SIG-M5 treated with dmso at 0.1 percent for 504 hours (cell line): ENCODE measurements at regions not wholly inside any gene's neighbourhood (a gene's known extent, or its start where the extent isn't known, plus 50 kb on each side); places are given as distances from the start of the nearest gene placed in this dataset.
"Not testable (repeated sequence)": the region's sequence is repeated elsewhere in the genome, so short reads cannot be mapped to it uniquely, and the experiment has no call there.

Source experiments
- DNase-seq: peaks from one replicate; lab custom pipeline; 2025; ENCODE audit not compliant: unreplicated experiment; lab: John Stamatoyannopoulos, UW

DNA sequence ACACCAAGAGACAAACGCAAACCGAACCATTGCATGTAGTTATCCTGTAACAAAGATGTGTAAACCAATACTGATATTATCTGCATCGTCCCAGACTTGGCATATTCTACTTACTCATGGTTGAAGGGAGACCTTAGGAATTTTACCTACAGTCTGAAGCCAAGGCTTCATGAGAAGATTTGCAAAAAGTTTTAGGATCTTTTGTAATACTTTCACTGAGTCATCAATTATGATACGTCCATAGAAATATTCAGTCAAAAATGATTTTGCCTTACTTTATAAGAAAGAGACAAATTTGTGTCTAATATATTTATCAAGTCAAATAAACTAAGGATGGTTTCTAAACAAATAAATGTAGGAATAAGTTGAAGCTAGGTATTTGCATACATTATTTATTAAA, 1176.1 kb upstream of the ADGRL2 start:
- no peak for DNase-seq

DNA sequence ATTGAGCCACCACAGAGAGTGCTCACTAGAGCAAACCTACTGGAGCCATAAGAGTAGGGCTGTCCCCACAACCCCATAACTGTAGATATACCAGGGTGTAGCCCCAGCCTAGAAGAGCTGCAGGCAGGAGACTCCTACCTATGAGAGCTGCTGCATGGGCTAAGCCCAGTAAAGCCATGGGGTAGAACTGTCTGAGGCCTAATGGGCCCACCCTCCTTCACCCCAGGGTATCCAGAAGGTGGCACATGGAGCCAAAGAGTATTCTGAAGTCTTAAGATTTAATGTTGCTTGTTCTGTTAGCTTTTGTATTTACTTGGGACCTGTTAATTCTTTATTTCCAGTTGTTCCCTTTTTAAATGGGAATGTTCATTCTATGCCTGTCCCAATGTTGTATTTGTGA, 1193.7 kb upstream of the ADGRL2 start:
- no peak for DNase-seq

DNA sequence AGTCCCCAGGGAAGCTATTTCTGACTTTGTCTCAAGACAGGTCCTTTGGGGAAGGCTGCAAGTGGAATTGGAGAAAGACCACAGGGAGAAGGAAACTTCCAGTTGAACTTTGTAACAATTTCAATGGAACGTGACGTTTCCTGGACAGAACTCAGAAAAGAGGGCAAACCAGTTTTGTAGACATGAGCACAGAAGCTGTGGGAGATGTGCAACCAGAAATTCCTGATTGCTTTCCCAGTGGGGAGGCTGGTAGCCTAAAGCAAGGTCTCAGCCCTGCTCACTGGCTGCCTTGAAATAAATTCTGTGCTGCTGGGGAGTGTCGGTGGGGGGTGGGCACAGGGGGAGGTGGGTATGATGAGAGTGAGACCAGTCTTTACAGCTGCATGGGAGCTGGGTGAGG, 1206.7 kb upstream of the ADGRL2 start:
- DNase-seq = peak; percentile 44

DNA sequence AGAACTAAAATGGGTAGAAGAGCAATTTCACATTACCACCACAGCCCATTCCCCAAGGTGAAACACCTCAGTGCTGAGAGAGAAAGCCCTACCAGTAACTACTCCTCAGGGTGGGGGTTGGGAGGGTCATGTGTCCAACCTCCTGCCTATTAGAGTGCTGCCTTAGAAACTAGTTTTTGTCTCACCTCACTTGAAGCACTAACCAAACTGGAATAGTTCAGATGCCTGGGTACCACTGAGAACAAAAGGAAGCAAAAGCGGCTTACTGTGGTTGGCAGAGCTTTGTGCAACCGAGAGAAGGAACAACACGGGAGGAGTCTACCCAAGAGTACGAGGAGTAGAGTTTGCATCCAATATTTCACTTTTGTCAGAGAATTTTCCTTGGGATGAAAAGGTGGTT, 1207.5 kb upstream of the ADGRL2 start:
- no peak for DNase-seq

DNA sequence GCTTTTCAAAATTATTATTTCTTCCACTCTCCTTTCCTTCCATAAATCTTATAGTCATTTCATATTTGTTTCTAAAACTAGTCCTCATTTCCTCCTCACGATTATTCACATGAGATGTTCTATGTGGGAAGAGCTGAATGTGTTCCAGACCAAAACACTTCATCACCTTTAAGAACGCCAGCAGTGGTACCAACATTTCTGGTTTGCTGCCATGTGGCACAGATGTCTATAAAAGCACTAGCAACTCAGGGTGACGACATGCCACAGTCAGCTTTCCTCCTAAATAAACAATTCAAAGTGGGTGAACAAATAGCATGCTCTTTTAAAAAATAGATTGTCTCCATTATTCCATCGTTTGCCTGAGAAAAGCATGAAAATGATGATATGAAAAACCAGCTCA, 1217.8 kb upstream of the ADGRL2 start:
- DNase-seq = no peak

DNA sequence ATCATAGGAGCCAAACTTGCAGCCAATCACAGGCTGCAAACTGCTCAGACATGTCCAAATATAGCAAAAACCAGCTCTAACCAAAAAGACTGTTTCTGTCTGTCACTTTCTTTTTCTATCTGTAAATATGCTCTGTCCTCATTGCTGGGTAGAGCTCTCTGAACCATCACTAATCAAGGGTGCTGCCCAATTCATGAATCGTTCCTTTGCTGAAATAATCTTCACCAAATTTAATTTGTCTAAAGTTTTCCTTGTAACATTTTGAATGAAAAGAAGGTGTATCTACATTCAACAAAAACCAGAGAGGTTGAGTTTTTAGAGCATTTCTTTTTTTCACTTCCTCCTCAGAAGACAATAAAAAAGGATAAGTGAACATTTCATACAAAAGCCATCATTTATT, 1221.7 kb upstream of the ADGRL2 start:
- no peak for DNase-seq

DNA sequence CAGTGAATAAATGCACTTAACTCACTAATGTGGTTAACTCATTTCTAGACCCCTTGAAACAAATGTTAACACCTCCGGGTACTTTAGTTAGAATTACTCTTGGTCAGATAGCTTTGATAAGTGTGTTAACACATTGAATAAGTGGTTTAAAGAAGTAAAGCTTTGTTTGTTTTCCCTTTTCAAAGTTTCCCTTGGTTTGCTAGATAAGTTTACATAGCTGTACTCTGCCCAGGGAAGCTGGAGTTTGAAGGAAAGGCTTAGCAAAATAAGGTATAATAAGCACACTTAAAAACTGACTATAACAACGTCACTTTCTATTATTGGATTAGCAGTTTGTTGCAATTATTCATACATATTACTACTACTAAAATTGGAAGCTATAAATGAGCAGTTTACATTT, 1233.9 kb upstream of the ADGRL2 start:
- no peak for DNase-seq

DNA sequence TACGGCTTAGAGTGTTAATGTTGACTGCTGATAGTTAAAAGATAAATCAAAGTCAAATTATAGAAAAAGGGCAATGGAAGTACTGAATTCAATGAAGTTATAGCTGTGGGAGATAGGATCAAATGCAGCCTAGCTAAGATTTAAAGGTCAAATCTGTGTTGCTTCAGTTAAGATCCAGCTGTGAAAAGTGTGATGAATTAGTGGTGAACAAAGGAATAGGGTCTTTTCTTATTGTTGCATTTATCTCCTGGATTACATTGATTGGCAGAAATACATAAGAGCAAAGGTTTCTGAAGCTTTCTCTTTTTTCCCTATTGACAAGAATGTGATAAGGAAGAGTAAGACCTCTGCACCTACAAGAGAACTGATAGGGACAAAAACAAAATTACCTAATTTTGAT, 1234.6 kb upstream of the ADGRL2 start:
- DNase-seq = no peak

DNA sequence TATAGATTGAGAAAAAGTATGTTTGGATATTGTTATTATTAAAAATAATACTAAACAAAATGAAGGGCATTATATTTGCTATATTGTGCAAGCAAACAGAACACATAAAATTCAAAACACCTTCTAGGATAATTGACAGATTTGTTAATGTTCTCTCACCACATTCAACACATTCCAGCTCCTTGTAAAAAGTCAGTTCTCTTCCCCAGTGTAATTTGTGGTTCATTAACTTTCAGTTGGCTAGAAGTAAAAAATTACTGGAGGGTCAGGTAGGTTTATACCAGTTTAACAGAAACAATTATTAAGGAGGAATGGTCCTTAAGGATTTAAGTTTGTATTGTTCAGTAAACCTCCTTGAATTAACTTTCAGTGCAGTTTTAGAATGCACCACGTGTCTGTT, 1235.3 kb upstream of the ADGRL2 start:
- no peak for DNase-seq

DNA sequence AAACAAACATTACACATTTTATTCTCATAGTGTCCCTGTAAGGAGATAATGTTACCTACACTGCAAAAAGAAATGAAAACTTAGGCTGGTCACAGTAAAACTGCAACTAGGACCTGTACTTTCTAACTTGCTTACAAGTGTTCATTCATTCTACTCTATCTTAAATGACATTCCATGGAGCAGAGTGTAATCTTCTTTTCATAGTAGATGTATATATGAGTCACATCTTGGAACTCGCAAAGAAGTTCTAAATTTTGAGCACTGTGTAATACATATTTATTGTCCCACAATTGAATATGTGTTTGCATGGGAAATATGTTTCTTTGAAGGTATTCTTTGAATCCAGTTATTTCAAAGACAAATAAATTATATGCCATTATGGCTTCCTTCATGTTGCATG, 1258.5 kb upstream of the ADGRL2 start:
- no peak for DNase-seq

DNA sequence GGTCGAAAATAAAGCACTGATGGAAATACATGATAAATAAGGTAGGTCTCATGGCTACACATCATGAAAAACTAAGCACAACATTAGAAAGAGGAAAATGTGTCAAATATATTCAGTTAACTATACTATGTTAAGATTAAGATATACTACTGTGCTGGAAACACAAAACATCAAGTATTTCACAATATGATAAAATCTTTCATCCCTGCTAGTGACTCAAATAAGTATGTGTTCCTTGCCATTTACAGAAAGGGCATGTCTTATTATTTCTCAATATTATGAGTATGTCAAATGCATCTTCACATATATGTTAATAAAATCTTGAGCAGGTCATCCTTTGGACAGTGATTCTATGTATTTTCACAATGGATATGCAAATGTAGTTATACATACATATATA, 1260.1 kb upstream of the ADGRL2 start:
- no peak for DNase-seq

DNA sequence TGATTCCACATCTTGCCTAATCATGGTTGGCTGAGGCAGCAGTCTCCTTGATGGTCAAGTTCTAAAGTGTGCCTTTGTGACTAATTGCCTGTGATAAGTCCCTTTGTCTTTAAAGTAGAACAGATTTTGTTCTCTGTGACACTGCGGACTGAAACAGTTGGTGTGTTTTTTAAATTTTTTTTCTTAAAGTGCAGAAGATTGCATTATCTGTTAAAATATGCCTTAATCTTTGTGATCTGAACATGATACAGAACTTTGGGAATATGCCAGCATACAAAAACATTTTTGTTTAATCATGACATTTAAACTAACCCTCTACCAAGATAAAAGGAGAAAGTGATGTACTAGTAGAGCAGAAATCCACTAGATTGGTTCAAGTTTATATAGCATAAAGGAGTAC, 1260.6 kb upstream of the ADGRL2 start:
- DNase-seq = no peak

DNA sequence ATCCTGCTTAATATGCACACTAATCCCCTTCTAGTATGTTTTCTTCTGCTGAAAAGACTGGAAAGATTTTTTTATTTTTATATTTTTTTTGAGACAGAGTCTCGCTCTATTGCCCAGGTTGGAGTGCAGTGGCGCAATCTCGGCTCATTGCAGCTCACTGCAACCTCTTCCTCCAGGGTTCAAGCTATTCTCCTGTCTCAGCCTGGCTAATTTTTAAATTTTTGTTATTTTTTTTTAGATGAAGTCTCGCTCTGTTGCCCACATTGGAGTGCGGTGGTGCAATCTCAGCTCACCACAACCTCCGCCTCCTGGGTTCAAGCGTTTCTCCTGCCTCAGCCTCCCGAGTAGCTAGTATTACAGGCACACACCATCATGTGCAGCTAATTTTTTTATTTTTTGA, 1261.4 kb upstream of the ADGRL2 start:
- not testable (repeated sequence) for DNase-seq

DNA sequence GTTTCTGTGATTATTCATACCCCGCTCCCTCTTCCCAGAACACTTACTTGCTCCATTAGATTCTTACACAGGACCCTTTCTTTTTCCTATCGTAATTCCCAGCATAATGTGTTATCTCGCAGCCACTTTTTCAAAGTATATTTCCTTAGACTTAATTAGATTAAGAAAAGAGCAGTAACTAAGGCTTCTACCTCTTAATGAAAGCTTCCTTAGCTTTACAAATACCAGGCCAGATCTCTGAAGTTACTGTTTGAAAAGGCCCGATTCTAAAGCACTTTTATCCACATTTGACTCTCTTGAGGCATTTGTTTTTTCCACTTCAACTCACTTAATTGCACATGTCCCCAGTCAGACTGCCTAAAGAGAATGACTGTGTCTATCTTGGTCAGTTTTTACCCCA, 1264.3 kb upstream of the ADGRL2 start:
- no peak for DNase-seq

DNA sequence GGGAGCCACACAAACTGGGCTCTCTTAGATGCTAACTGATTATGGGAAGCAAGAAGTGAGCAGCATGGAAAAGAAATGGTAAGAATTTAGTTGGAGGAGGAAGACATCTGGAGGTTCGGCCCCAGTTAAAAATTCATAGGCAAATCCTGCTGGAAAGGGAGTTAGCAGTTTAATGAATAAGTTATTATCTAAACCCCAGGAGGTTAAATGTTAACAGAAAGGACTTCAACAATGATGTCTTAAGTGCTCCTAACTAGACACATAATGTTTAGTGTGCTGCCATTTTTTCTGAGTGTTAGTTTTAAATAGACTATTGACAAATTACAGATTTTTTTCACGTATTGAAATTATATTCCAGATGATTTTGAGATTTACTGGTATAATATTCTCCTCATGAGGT, 1265.3 kb upstream of the ADGRL2 start:
- no peak for DNase-seq

DNA sequence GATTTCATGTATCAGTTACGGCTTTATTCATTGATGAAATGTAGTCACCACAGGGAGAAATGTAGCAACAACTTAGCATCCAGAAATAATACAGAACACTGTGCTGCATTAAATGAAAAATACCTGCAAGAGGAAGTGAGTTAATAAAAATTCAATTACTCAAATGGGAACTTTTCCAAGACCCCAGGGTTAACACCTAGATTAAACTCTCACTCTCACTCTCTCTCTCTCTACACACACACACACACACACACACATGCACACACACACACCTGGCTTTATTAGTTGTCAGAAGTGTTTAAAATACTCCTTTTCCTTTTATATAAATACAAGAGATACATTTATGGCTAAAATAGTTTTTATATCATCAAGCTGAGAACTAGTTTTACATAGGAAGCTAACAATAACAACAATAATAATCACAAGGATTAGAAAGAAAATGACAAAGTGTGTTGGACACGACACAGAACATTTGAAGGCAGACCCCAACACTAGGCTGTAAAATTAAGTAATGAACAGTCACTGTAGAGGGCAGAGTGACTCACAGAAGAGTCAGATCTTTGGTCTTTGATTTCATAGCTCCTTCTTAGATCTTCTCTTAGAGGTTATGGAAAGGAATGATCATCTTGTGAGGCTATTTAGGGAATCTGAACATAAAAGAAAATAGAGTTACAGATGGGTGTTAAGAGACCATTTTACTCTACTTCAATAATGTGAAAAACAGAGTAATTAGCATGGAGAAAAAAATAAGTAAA, 1266.0 kb upstream of the ADGRL2 start:
- no peak for DNase-seq

DNA sequence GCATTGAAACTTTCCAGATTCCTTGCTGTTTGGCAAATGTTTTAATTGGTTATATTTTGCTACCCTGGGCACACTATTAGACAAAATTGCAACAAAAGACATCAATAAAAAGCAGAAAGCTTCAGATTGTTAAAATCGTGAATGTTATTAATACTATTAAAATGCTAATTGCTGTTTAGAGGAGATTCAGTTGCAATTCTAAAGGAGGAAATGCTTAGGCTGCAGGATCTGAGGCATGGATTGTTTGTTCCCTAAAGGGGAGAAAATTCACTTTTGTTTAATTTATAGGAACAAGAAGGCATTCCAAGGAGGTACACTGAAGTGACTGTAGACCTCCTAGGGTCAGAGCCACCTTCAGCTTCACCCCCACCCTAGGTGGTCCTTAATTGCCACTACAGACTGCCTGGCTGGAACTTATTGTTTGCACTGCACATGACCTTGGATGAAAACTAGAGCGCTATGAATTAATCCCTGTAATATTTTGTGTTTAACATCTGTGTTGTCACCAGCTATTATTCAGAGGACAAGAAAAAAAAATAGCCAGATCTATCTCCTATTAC, 1266.9 kb upstream of the ADGRL2 start:
- DNase-seq = no peak

DNA sequence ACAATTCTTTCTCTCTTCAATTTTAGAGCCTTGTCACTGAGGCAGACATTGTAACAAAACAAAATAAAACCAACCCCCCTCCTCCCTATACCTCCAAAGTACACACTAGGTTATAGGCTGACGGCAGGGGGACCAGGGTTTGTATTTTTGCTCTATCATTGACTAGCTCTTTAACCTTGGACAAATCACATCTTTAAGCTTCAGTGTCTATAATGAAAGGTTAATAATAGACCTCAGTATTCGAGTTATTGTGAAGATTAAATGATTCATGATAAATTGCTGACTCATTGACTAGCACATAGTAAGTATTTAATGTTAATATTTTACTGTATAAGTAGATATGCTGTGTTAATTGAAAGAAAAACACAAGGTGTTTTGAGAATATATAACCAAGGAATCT, 1267.6 kb upstream of the ADGRL2 start:
- DNase-seq = no peak

DNA sequence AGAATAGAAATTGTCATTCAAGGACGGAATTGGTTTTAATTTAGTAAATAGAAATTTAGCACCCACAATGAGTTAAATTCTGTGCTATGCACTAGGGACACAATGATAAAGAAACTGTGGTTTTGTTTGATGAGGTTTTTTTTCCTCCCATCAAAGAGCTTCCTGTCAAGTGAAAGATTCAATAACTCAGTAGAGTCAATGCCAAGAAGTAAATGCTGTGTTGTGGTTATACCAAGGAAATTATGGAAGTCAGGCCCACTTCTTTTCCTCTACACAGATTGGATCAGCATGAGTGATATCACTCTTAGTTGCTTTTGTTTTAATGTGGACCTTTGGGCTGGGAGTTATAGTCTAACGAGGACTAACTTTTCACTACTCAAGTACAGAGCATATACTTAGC, 1269.6 kb upstream of the ADGRL2 start:
- no peak for DNase-seq

DNA sequence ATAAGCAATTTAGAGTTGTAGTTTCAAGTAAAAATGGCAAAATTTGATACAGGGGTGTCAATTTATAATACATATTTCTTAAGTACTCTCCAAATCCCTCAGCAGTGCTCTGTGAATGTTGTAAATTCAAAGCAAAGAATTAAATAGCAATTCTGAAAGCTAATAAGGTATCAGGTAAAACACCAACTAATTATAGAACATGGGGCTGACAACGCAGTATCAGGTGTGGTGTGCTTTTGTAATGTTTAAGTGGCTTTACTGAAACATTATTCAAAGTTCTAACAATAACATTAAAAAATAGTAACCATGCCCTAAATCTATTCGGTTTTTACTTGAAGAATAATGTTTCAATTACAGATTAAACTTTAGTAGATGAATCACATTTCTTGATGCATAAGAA, 1271.2 kb upstream of the ADGRL2 start:
- no peak for DNase-seq

DNA sequence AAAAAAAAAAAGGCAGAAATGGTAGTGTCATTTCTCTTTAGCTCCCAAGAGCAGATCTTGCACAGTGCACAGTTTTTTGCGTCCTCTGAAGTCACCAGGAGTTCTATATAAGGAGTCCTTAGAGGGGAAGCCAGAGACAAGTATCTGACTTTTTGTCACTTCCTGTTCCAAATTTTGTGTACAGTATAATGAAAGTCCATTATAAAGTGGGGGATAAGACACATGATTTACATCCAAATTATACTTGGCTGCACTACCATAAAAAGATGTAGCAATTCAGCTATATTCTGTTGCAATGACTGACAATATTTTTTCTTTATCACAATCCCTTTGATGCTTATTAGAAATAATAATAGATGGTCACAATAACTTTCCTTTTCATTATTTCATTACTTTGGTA, 1276.9 kb upstream of the ADGRL2 start:
- no peak for DNase-seq

DNA sequence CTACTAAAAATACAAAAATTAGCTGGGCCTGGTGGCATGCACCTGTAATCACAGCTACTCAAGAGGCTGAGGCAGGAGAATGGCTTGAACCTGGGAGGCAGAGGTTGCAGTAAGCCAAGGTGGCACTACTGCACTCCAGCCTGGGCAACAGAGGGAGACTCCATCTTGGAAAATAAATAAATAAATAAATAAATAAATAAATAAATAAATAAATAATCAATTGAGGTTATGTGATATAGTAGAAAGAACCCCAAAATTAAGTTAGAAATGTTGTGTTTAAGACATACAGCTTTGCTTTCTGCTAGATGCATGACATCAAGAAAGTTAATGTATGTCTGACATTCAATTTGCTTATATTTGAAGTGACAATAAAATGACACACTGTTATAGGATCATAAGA, 1277.7 kb upstream of the ADGRL2 start:
- not testable (repeated sequence) for DNase-seq

DNA sequence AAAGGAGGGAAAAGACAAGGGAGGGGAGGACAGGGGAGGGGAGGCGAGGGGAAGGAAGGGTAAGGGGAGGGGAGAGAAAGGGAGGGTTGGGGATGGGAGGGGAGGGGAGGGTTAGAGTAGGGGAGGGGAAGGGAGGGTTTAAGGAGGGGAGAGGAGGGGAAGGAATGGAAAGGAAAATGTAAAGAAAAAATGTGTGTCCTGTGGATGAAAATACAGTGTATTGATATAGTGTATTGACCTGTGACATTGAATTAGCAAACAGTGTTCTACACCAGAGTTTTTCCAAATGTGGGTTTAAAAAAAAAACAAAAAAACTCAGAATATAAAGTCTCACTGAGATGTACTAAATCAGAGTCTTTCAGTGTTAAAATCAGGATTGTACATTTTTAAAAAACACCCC, 1279.8 kb upstream of the ADGRL2 start:
- no peak for DNase-seq
